ENCODE measurements at regions not wholly inside any gene's neighbourhood (a gene's known extent, or its start where the extent isn't known, plus 50 kb on each side); places are given as distances from the start of the nearest gene placed in this dataset.

- H3K9me2 ChIP-seq (ENCODE audit: insufficient read depth), result no peaks in the 10 kb centered on the region
- TF ChIP-seq ELF1 (IDR thresholded peaks at IDR 0.05; ENCODE audit: borderline replicate concordance, low read depth), result no peak
- TF ChIP-seq REST (IDR thresholded peaks at IDR 0.05; ENCODE audit: low read depth), result no peak
- TF ChIP-seq EGR1 (IDR thresholded peaks at IDR 0.05; ENCODE audit: low read depth), result no peak
- no peak for TF ChIP-seq MAX (IDR thresholded peaks at IDR 0.05)
- no peak for TF ChIP-seq EZH2 (IDR thresholded peaks at IDR 0.05)
- TF ChIP-seq TCF7L2 (IDR thresholded peaks at IDR 0.05; ENCODE audit: borderline replicate concordance, extremely low read depth, insufficient read depth, insufficient read length), result no peak
- no peak for TF ChIP-seq ZFX (IDR thresholded peaks at IDR 0.05)
- TF ChIP-seq RAD21 (IDR thresholded peaks at IDR 0.05; ENCODE audit: low read depth), result no peak
- TF ChIP-seq CEBPB (IDR thresholded peaks at IDR 0.05; ENCODE audit: low read depth), result no peak
- TF ChIP-seq YY1 (IDR thresholded peaks at IDR 0.05; ENCODE audit: extremely low read depth, insufficient replicate concordance, low read depth, low read length), result no peak
- no peak for TF ChIP-seq SRF (IDR thresholded peaks at IDR 0.05; ENCODE audit: low read depth)
- H3K4me3 ChIP-seq (replicated peaks in 1 of 2; ENCODE audit: low read depth in 1 of 2, low read length in 2 of 2), result no peak overlapping the region
- ChIA-PET RAD21 (ENCODE audit: low non-redundant PET in 1 of 2, low total read pairs in 2 of 2, uncharacterized antibody in 2 of 2, unreplicated experiment in 2 of 2) (no interaction called here), POLR2A (no interaction called here), CTCF (no interaction called here)
- ATAC-seq (no peak), DNase-seq (ENCODE audit: low read depth, low spot score) (no peak)
- no peaks in the 10 kb centered on the region for H3K79me2 ChIP-seq (ENCODE audit: insufficient read depth, low read length)
- no peaks in the 10 kb centered on the region for H3K36me3 ChIP-seq (ENCODE audit: control insufficient read depth in 1 of 2, insufficient read depth in 2 of 2, low read length in 2 of 2)
- no peak overlapping the region for H2AFZ ChIP-seq (ENCODE audit: low read depth, low read length, poor library complexity, severe bottlenecking)
- H3K4me2 ChIP-seq (ENCODE audit: low read length), result no peak overlapping the region
- intact Hi-C loops (cut with micrococcal nuclease), result no loop called here
- no TSS peak for BruUV-seq (replicated peaks)
- no peaks in the 10 kb centered on the region for H3K27me3 ChIP-seq (ENCODE audit: insufficient read depth, low read length)
- no peaks in the 10 kb centered on the region for H4K20me1 ChIP-seq (ENCODE audit: insufficient read depth)
- H3K27ac ChIP-seq (ENCODE audit: low read depth, low read length), result no peak overlapping the region
- no peak overlapping the region for H3K9ac ChIP-seq (ENCODE audit: low read length)
- H3K9me3 ChIP-seq (ENCODE audit: control insufficient read depth in 1 of 2, insufficient read depth in 1 of 2, low read depth in 1 of 2, low read length in 2 of 2), result peaks cover 4 to 15% of the 10 kb centered on the region in 2 experiments; a peak in 3 of 4 replicates
- no peaks in the 10 kb centered on the region for H3K4me1 ChIP-seq (ENCODE audit: control insufficient read depth in 1 of 2, insufficient read depth in 2 of 2, low read length in 2 of 2)
Observed at GRCh38 chr21:21730512-21730911, 732.3 kb downstream of the NCAM2 start.

Measured in HCT116 (cell line).